NCI-H446 (cell line): ENCODE measurements at regions not wholly inside any gene's neighbourhood (a gene's known extent, or its start where the extent isn't known, plus 50 kb on each side); places are given as distances from the start of the nearest gene placed in this dataset.
"Not testable (repeated sequence)": the region's sequence is repeated elsewhere in the genome, so short reads cannot be mapped to it uniquely, and the experiment has no call there.

Experiments used
- DNase-seq, 2 experiments: peaks; one replicate each; lab custom pipeline; 2025; lab: John Stamatoyannopoulos, UW

DNA sequence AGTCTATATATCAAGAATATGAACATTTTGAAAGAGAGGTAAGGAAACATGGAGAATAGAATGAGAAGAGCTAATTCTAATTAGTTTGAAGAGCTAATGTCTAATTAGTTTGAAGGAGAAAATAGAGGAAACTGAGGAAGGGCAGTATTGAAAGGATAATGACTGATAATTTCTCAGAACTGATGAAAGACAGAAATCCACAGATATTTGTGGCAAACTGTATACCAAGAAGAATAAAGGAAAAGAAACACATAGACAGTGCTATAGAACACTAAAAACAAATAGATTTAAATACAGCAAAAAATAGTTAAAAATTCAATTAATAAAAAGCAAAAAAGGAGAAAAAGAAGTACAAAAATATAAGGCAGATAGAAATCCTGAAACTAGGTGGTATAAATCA, 354.4 kb downstream of the QKI start:
- no peak for DNase-seq

DNA sequence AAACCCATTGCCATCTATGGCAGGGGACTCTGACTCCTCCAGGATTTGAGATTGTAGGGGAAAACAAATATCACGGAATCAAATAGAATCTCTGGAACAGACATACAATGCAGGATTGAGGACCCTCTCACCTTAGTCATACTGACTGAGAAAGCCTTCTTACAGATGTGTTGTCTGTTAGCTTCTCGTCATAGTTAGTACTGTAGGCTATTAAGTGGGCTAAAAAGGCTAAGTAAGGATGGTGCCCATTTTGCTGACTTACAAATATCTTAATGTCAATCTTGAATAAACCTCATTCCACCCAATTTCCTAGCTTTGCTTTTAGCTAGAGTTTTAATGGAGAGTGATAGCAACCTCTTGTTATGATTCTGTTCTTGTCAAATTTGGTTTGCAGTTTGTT, 352.4 kb downstream of the QKI start:
- DNase-seq, result no peak

DNA sequence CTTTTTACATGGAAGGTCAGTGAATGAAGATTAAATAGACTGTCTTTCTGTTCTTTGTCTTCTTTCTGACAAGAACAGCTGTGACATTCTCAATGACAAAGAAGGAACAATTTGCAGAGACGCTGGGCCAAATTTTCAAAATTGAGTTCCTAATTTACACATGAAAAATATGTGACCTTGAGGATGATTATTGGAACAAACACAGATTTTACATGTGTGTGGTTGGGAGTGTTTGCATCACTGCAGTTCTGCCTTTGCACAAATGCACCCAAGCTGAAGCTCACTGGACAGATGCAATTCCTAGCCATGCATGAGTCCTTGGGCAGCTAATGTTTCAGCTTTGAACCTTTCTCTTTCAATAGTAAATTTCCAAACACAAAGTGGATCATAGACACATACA, 350.8 kb downstream of the QKI start:
- DNase-seq, result no peak

DNA sequence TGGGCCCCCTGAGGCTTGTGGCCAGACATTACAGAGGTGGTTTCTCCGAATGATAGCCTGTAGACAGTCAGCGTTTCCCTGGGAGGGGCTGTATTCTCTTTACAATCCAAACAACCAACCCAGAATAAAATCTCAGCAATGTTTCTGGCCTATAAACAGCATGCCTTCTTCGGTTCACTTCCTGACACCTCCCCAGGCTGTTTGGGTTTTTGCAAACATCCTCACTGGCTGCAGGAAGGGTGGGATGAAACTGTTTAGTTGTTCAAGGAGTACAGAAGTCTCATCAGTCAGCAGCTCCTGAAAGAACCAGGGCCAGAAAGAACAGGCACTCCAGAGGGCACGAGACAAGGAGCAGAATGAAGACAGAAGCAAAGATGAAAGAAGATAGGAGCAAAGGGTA, 350.0 kb downstream of the QKI start:
- no peak for DNase-seq

DNA sequence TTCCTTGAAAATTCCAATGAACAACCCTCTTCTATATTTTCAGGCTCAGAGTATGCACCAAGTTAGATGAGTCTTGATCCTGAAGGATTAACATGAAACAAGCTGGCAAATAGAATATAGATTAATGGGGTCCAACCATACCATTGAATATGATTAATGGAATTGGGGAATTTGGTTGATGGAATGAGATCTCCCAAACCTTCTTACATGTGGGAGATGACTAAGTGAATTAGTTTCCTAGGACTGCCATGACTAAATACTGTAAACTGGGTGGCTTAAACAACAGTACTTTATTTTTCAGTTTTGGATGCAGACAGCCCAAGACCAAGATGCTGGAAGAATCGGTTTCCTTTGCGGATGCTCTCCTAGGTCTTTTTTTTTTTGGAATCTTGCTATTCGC, 347.0 kb downstream of the QKI start:
- no peak for DNase-seq

DNA sequence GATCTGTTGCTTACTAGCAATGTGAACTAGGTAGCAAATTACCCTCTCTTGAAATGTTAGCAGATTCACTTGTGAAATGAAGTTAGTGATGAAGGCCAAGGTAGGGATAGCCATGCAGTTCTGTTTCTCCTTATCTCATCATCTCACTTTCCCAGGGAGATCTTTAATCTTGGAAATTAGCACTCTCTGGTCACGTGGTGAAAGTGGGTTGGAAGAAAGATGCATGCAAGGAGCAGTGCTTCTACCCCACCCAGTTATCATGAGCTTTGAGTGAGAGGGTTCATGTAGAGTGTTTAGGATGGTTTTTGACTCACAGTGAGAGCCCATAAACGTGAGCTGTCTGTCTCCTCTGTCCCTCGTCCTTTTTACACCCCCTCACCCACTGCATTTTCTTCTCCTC, 346.3 kb downstream of the QKI start:
- no peak for DNase-seq

DNA sequence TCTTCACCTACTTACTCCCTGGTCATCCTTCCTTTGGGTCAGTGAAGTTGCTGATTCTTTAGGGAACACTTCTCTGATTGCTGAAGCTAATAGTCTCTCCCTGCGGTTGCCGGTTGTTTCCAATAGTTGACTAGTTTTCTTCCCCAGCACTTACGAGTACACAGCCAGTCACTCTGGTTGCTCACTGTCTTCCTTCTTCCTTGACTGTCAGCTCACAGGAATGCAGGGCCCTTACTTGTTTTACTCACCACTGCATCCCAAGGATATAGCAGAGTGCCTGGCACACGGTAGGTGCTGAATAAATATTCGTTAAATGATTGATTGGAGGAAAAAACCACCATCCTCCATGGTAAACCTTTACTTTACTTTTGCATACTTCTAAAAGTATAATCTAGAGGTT, 345.0 kb downstream of the QKI start:
- no peak for DNase-seq

DNA sequence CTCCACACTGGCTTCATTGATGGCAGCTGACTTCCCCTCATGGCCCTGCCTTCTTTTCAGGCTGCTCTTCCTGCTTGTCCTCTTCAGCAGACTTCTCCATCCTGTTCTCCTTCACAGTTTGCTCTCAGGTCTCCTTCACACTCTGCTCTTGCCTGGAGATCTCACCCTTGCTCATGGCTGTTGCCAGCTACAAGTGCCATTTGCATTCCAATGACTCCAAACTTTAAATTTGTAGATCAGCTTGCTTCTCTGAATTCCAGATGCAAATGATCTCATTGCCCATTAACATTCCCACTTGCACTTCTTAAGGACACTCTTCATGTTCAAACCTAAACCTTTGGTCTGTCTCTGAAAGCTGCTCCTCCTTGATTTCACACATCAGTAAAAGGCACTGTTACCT, 343.0 kb downstream of the QKI start:
- DNase-seq, result no peak

DNA sequence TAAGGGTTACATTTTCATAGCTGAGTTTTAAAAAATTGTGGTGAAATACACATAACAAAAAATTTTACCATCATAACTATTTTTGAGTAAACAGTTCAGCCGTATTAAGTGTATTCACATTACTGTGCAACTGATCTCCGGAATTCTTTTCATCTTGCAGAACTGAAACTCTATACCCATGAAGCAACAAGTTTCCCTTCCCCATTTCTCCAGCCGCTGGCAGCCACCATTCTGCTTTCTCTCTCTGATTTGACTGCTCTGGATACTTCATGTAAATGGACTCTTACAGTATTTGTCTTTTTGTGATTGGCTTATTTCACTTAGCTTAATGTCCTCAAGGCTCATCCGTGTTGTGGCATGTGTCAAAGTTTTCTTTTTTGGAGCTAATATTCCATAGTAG, 341.6 kb downstream of the QKI start:
- DNase-seq, result no peak

DNA sequence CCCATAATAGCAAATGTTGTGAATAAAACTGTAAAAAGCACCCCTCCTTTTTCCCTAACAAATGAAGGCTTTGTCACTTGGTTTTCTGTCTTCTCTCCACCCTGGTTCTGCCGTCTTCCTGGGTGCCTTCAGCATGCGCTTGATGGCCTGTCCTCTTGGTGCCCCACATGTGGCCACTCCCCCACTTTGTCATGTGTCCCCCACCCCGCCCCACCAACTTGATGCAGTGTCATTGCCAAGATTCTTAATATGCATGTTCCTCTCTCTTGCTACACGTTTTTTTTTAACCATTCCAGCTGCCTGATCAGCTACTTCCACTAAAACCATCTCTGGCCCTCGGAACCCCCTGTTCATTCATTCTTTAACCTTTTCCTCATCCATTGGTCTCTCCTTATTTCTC, 340.3 kb downstream of the QKI start:
- no peak for DNase-seq

DNA sequence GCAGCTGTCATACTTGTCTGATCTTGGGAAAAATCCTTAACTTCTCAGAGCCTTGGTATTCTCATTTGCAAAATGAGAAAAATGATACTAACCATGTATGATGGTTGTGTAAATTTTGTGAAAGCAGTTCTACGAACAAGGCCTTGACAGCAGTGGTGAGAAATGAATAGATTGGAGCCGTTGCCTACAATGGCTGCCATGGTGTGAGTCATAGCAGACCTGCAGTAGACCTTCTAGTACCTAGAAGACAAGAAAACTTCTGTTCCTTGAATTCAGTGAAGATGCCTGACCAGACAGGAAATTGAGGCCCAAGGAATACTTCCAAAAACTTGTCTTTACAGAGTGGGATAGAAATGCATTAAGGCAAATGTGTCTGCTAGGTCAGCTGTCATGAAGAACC, 338.9 kb downstream of the QKI start:
- no peak for DNase-seq

DNA sequence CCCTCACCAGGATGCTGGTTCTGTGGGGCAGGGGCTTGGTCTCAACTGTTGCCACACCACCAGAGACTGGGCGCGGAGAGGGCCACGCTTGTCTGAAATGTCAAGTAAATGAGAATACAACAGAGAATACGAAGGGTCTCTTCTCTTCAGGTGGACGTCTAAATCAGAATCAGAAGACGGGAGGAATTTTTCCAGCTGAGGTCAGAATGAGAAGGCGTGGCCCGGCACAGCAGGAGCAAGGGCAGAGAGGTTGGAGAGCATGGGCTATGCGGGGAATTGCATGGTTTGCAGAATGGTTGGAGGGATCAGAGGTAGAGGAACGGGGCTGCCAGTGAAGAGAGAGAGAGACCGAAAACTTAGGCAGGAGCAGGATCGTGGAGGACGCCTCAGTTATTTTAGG, 337.9 kb downstream of the QKI start:
- DNase-seq, result no peak

DNA sequence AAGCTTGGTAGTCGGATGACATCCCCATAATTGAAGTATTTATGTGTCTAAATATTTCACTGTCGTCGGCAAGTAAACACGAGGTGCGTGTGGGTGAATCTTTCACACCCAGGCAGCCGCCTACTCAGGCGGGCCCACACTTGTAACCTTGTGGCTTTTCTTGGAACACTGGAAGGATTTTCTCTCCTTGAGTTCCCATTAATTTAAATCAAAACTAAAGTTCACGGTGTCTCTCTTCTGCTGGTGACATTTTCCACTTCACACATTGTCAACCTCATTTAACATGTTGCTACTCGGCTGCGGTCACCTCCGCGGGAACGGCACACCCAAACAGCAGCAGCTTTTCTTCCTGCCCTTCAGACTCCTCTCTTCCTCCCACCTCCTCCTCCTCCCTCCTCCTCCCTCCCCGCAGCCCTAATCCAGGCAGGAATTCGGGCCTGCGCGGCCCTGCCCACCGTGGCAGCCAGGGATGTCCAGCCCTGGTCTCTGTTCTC, 336.6 kb downstream of the QKI start:
- no peak for DNase-seq

DNA sequence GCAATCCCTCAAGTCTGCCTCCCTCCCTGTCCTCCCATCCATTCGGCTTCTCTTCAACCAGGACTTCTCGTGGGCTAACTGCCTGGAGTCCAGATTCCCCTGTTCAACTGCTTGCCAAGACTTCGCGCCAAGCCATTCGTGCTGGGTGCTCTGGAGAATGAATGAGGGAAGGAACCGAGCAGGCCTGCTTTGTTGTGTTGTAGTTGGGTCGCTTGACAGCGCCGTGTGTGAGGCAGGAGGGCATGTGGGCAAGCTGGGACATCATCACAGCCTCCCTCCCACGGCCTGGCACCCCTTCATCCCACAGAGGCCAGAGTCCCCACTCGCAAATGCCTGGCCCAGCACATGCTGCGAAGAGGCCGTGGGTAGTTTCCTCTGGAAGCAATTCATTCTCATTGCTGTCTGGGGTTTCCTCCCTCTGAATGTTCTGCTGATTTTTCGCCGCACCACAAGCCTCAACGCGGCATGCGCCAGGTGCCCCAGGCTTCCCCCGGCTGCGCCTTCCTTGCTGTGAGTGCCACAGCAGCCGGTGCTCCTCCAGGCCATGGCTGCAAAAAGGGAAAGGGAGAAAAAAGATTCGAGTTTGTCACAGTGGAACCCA, 336.0 kb downstream of the QKI start:
- DNase-seq, result no peak

DNA sequence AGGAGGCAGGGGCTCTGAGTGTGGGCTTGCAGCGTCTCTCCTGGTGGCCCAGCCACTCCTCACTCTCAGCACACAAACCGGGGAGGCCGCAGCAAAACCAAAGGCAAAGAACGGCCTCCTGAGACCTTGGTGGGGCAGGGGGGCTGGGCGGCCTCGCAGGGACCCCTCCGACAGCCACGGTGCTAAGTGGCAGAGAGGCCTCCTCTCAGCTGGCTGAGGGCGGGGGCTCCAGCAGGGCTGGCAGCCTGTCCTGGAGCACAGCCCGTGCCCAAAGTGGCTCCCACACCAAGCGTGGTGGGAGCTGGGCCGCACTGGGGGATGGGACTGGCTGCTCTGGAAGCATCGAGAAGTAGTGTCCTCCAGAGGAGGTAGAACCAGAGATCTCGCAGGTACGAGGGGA, 334.4 kb downstream of the QKI start:
- DNase-seq, result no peak

DNA sequence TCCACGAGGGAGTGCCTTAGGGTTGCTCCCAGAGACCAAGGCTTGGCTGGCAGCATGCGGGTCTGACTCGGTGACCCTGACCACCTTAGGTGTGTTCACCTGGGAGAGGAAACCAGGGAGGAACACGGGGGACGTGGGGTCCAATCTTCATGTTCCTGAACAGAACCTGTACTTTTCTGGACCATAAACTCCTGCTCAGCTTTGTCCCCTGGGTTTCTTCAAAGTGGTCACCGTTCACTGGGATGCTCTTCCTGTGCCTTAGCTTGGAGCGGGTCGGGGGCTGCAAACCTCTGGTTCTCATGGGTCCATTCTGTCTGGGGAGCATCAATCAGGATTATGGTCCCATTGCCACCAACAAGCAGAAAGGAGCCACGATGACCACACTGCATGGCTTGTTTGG, 333.5 kb downstream of the QKI start:
- DNase-seq, result no peak

DNA sequence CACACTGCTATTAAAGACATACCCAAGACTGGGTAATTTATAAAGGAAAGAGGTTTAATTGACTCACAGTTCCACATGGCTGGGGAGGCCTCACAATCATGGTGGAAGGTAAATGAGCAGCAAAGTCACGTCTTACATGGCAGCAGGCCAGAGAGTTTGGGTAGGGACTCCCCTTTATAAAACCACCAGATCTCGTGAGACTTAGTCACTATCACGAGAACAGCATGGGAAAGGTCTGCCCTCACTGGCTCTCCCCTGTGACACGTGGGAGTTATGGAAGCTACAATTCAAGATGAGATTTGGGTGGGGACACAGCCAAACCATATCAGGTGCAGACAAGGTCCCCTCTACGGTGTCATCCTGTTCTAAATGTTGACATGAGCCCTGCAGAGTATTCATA, 332.5 kb downstream of the QKI start:
- DNase-seq, result not testable (repeated sequence)

DNA sequence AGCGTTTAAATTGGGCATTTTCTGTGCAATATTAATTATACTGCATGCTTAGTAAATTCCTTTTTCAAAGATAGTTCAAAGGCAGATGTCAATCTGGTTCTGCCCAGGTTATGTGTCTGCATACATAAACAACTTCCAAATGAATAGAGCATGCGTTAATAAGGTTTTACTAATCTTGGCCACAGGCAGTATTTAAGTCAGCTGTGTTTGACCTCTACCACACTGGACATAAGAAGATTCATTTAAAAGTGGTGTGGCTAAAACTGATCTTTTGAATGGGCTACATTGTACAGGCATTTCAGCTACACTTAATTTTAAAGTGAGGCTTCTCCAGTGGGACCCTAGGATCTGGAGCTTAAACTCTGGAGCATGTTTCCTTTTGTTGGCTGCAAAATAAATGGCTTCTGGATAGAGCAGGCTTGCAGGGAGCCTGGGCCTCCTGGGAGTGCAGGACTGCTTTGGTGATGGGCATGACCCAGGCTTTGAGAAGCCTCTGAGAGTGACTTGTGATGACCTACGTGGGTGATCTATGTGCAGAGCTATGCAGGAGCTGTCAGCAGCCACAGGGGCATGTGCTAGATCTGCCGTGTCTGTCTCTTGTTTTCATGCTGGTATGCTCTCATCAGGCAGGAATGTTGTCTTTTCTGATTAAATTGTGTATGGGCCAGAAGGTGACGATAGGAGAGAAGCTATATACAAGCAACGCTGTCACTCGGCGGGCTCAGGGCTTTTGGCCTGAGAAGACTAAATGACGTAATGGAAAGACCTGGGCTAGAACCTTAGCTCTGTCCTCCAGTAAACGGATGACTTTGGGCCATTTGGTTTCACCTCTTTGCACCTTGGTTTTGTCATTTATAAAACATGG, 331.2 kb downstream of the QKI start:
- peak in 1 of 2 experiments; percentile 4 for DNase-seq

DNA sequence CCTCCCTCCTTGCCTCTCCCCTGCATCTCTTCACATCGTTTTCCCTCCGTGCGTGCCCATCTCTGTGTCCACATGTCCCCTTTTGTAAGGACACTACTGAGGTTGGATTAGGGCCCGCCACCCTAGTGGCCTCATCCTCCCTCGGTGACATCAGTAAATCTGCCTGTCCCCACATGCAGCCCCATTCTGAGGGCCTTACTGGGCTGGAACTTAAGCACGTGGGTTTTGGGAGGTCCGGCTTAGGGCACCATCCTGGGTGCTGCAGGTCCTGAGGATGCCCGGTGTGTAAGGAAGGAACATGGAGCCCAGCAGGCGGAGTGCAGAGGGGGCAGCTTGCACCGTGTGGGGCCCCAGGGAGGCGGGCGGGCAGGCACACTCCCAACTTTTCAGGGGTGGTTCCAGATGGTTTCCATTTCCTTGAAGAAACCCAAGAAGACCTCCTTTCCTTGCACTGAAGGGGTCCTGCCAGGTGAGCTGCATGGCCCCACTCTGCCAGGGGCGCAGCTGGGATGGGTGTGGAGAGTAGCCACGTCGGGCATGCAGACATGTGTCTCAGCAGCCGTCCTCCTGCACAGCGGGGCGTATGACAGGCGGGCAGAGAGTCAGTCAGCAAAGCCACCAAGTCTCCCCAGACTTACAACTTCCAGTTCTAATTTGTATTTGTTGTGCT, 329.9 kb downstream of the QKI start:
- no peak for DNase-seq

DNA sequence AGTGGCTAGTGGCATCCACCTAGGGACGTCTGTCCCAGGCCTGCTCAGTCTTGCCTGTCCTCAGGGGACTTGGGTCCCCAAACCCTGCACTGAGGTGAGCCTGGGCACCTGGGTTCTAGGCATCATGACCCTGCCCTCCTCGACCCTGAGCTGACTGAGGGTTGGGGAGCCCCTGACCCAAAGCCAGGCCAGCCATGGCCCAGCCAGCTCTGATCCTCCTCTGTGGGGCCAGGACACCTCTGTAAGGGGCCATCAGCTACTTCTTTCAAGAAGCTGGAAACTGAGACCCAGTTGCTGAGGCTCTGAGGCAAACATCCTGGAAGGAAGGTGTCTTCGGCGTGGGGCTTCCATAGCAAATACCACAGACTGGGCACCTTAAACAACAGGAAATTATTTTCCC, 329.3 kb downstream of the QKI start:
- DNase-seq, result no peak

DNA sequence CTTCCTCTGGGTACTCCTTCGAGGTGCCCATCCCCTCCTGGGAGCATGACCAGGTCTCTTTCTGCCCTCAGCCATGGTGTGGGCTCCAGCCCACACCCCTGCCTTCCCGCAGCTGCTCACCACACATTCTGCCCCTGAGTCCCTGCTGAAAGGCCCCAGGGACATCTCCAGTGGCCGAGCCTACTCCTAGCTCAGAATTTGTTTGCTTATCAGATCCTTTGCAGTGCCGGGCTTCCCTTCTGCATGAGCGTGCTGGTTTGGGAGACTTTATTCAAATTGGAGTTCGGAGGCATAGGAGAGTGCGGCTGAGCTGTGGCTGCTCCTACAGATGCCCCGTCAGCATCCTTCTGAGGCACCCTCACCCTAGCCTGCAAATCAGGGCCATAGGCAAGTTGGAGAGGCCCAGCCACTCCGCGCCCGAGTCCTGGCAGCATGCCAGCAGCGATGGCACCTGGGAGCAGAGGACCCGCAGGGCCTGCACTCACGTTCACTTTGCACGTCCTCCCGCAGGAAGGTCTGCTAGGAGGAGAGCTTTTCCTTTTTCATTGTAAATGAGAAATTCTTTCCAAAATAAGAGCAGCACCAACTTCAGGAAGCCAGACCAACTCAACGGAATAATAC, 327.3 kb downstream of the QKI start:
- DNase-seq, result no peak

DNA sequence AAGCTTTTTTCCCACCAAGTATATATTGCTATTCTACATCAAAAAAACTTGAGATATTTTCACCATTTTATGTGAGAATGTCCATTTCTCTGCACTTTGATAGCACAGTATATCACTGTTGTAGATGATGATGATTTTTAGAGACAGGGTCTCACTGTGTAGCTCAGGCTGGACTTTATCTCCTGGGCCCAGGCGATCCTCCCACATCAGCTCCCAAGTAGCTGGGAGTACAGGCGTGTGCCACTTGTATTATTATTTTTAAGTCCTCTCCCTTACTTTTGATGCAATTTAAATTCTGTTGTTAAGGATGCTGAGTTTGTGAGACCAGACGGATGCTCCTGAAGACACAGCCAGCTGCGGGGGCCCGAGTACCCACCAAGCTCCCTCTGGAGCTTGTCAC, 326.8 kb downstream of the QKI start:
- DNase-seq, result no peak

DNA sequence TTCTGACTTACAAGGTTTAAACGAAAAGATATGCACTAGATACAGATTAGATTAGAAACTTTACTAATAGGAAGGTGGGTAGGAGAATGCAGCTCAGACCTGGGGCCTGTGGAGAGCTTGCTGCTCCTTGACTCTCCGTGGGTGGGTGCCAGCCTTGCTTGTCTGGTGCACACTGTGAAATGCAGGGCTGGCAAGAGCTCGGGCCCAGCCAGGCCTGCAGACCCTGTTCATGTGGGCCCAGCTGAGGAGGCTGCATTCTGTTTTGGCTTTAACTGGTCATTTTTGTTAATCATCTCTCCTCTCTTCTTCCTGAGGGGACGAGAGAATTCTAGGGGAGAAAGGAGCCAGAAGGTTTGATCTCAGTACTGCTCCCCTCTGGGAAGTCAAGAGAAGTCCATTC, 325.4 kb downstream of the QKI start:
- DNase-seq, result no peak
